GM18870 (cell line): ENCODE measurements at regions not wholly inside any gene's neighbourhood (a gene's known extent, or its start where the extent isn't known, plus 50 kb on each side); places are given as distances from the start of the nearest gene placed in this dataset.

ENCODE experiments used
- ATAC-seq: cut with Tn5 transposase; IDR thresholded peaks from one replicate; pipeline ENCODE4 v1.9.1; 2021; ENCODE audit warnings: moderate library complexity; ENCODE audit not compliant: unreplicated experiment

- ATAC-seq, result no peak
These were observed 79.4 kb upstream of the IFNE start for GRCh38 chr9:21561502-21561901.

GRCh38 chr9:21564175-21564574 is 82.1 kb upstream of the IFNE start:
- no peak for ATAC-seq

DNA sequence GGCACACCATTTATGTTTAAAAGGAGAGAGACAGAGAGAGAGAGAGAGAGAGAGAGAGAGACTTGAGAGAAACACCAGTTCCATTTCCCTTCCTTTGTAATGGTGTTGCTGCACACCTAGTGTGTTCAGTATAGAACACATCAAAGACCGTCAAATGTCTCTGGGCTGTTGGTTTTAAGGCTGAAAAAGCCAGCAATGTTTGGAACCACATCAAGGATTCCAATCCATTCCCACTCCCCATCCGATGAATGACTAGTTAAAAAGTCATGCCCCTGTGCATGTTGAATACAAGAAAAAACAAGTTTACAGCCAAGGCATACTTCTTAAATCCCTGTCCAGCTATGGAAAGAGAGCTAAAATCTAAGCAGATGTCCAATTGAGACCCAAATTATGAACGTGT is 83.0 kb upstream of the IFNE start:
- ATAC-seq, result no peak

DNA sequence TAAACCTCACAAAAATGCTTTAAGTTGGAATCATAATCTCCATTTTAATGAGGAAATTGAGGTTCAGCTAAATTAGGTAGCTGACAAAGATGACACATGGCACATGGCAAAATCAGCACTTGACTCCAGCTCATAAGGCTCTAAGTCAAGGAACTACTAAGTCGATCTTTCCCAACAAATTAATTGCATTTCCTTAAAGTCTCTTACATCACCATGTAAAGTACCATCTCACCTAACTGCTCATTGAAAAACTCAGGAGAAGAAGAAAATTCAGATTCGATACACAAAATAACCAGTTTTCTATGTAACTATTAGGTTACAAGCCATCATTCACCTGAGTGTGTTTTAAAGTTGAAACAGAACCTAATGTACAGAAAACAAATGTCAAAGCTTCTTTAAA is 85.8 kb upstream of the IFNE start:
- ATAC-seq, result no peak

- no peak for ATAC-seq
These were observed 86.4 kb upstream of the IFNE start for GRCh38 chr9:21568484-21568883.

GRCh38 chr9:21569721-21570120 is 87.6 kb upstream of the IFNE start:
- no peak for ATAC-seq

- no peak for ATAC-seq
These were observed 88.6 kb upstream of the IFNE start for GRCh38 chr9:21570643-21571275.

DNA sequence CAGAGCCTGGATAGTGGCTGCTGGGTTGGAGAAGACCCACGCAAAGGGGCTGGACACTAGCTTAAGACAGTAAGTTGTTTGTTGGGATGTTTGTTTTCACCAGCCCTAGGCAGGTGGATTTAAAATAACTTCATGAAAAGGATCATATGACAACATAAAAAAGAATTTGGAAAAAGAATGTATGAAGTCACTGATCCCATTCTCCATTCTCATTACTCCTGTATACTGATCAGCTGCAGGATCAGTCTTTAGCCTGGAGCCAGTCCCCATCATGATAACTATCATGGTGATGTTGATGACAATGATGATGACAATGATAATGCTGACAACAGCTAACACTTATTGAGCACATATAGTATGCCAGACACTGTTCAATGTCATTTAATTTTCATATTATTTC is 92.1 kb upstream of the IFNE start:
- no peak for ATAC-seq

- peak; percentile 57 for ATAC-seq
These were observed 94.4 kb upstream of the IFNE start for GRCh38 chr9:21576331-21577189.

DNA sequence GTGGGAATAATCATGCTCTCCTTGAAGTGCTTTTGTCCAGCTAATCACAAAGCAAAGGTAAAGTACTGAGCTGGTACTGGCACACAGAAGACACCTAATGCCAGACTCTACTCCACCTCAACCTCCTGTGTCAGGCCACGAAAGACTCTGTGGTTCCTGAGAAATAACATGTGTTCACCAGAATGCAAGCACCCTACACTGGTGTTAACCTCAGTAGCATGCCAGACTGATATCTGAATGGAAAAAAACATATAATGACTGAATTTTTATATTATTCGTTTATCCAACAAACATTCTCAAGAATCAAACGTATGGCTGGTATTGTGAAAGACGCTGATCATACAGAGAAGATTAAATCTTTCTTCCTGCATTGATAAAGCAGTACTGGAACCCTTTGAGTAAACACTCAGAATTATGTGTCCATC is 97.1 kb upstream of the IFNE start:
- ATAC-seq, result no peak

GRCh38 chr9:21579743-21580142 is 97.6 kb upstream of the IFNE start:
- no peak for ATAC-seq

DNA sequence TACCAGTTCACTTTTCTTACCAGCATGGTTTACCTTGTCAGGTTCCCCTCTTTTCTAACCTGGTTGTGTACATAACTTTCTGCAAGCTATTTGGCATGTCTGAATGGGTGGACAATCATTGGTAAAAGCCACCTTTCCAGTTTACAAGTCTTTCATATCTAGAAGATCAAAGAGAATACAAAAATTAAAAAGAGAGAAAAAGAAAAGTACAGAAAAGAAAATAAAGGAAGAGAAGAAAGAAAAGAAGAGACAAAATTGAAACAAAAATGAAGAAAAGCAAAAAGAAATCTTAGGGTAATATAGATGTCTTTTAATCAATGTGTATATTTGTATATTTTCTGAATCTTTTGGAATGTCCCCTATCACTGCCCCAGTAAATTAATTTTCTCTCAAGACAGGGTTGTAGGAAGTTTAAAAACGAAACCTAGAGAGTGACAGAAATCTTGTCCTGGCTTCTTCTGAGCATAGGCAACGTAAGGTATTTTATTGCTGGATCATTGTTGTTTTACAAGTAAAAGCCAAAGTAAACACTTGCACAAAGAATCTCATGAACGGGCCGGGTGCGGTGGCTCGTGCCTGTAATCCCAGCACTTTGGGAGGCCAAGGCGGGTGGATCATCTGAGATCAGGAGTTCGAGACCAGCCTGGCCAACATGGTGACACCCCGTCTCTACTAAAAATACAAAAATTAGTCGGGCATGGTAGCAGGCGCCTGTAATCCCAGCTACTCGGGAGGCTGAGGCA is 98.7 kb upstream of the IFNE start:
- ATAC-seq, result no peak

DNA sequence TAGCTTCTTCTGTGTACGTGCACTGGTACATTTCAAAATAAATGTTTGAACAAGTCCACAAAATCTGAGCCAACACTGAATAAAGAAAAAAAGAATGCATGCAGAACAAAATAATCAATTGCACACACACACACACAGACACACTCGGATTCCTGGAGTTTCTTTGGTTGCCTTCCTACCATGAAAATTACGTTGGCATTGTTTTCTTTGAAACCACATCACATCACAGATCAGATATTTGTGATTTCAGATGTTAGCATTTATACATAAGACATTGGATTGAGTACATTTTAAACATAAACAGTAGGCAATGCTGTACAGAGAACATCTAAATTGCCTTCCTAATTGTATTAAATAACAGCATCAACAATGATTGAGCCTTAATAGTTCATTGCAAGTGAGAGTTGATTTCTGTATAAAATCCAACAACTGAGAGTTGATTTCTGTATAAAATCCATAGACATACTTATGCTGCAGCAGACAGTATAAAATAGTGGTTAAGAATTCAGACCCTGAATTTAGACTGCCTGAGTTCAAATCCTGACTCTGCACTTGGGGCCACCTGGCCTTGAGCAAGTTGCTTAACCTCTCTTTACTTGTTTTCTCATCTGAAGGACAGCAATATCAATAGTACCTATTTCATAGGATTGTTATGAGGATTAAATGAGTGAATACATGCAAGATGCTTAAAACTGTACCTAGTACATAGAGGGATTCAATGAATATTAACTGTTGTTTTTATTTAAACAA is 101.7 kb upstream of the IFNE start:
- ATAC-seq, result no peak

DNA sequence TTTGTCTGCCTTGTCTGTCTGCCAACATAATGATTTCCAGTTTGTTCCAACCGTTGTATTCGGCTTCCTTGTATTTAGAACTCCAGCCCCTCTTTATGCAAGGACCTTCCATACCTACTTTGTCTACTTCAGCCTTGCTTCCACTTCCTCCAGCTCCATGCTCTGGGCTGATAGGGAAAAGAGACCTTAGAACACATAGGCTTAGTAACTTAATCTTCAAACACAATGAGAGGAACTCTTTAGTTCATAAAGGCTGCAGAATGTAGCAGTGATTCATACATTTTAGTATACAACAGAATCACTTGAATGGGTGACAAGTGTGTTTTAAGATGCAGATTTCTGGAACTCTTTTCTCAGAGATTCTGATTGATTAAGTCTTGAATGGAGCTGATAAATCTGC is 102.8 kb upstream of the IFNE start:
- no peak for ATAC-seq

DNA sequence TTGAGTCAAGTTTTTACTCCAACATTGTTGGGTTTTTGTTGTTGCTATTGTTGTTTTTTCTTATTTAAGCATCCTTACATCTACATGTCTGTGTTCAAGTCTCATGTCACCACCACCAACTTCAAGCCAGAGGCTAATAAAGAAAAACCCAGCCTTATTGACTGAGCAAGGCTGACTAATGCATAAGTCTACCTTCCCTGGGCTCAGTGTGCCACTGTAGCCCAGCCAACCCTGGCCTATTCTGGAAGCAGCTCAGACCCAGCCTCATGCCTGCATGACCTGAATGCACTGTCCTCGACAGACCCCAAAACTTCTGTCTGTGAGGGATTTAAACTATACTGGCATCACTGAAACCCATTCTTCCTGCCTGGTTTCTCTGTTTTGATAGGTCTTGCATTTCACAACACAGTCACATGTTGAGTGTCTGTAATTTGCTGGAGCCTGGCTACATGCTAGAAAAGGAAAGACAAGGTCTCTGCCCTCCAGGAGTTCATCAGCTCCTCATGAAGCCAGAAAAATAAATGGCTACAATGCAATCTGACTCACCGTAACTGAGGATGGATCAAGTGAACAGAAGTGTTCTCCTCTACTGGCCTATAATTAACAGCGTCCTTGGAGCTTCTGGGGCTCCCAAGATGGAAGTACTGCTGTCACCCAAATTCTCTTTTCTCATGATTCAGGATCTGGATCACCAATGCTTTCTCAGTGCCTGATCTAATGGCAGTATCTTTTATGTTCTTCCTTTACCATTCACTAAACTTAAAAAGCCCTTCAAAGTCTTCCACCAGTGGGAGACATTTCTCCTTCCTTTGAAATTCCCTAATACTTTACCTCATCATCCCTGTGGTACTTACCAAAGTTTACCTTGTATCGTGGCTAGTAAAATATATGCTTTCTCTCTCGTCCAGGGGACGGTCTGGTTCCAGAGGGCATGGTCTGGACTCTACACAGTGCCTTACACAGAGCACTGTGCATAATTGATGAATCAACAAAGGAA is 103.9 kb upstream of the IFNE start:
- ATAC-seq, result no peak

GRCh38 chr9:21589344-21590056 is 107.4 kb upstream of the IFNE start:
- ATAC-seq, result no peak

GRCh38 chr9:21590058-21590996 is 108.2 kb upstream of the IFNE start:
- no peak for ATAC-seq
